ENCODE measurements at regions not wholly inside any gene's neighbourhood (a gene's known extent, or its start where the extent isn't known, plus 50 kb on each side); places are given as distances from the start of the nearest gene placed in this dataset.
"Not testable (repeated sequence)": the region's sequence is repeated elsewhere in the genome, so short reads cannot be mapped to it uniquely, and the experiment has no call there.

GRCh38 chr11:50220651-50221050, 188.0 kb downstream of the OR4C45 start:
- H3K9ac ChIP-seq (ENCODE audit: low read length in 5 of 5) = no peak overlapping the region
- H3K9me3 ChIP-seq (ENCODE audit: control insufficient read depth in 5 of 5, low read length in 5 of 5) = no peaks in the 10 kb centered on the region

GRCh38 chr11:50238368-50238767, 205.7 kb downstream of the OR4C45 start:
- H3K4me3 ChIP-seq (ENCODE audit: low read depth in 1 of 5, low read length in 5 of 5); H3K9ac ChIP-seq (ENCODE audit: low read length in 5 of 5); H3K27ac ChIP-seq (ENCODE audit: low read depth, low read length); H3K9me3 ChIP-seq (ENCODE audit: control insufficient read depth in 5 of 5, low read length in 5 of 5); H3K27me3 ChIP-seq (ENCODE audit: control insufficient read depth in 5 of 5, insufficient read depth in 4 of 5, low read length in 5 of 5); H3K36me3 ChIP-seq (ENCODE audit: control insufficient read depth in 5 of 5, insufficient read depth in 5 of 5, low read length in 5 of 5); H3K4me1 ChIP-seq (ENCODE audit: control insufficient read depth in 5 of 5, insufficient read depth in 5 of 5, low read length in 5 of 5): not testable (repeated sequence)

More at GRCh38 chr11:50220651-50221050, 188.0 kb downstream of the OR4C45 start:
- Histone ChIP-seq H3K4me3 (ENCODE audit: low read depth in 1 of 5, low read length in 5 of 5) (no peak overlapping the region), H3K27ac (ENCODE audit: low read depth, low read length) (no peak overlapping the region), H3K27me3 (ENCODE audit: control insufficient read depth in 5 of 5, insufficient read depth in 4 of 5, low read length in 5 of 5) (no peaks in the 10 kb centered on the region), H3K4me1 (ENCODE audit: control insufficient read depth in 5 of 5, insufficient read depth in 5 of 5, low read length in 5 of 5) (no peaks in the 10 kb centered on the region), H3K36me3 (ENCODE audit: control insufficient read depth in 5 of 5, insufficient read depth in 5 of 5, low read length in 5 of 5) (no peaks in the 10 kb centered on the region)

GRCh38 chr11:50246183-50246582, 213.5 kb downstream of the OR4C45 start:
- Histone ChIP-seq H3K36me3 (ENCODE audit: control insufficient read depth in 5 of 5, insufficient read depth in 5 of 5, low read length in 5 of 5) (no peaks in the 10 kb centered on the region), H3K4me1 (ENCODE audit: control insufficient read depth in 5 of 5, insufficient read depth in 5 of 5, low read length in 5 of 5) (no peaks in the 10 kb centered on the region), H3K27ac (ENCODE audit: low read depth, low read length) (no peak overlapping the region), H3K4me3 (ENCODE audit: low read depth in 1 of 5, low read length in 5 of 5) (no peak overlapping the region), H3K9ac (ENCODE audit: low read length in 5 of 5) (no peak overlapping the region), H3K27me3 (ENCODE audit: control insufficient read depth in 5 of 5, insufficient read depth in 4 of 5, low read length in 5 of 5) (no peaks in the 10 kb centered on the region), H3K9me3 (ENCODE audit: control insufficient read depth in 5 of 5, low read length in 5 of 5) (no peaks in the 10 kb centered on the region)

GRCh38 chr11:50246699-50247098, 214.0 kb downstream of the OR4C45 start:
- no peaks in the 10 kb centered on the region for H3K9me3 ChIP-seq (ENCODE audit: control insufficient read depth in 5 of 5, low read length in 5 of 5)
- no peak overlapping the region for H3K4me3 ChIP-seq (ENCODE audit: low read depth in 1 of 5, low read length in 5 of 5)
- no peak overlapping the region for H3K9ac ChIP-seq (ENCODE audit: low read length in 5 of 5)
- H3K4me1 ChIP-seq (ENCODE audit: control insufficient read depth in 5 of 5, insufficient read depth in 5 of 5, low read length in 5 of 5) = no peaks in the 10 kb centered on the region
- no peaks in the 10 kb centered on the region for H3K36me3 ChIP-seq (ENCODE audit: control insufficient read depth in 5 of 5, insufficient read depth in 5 of 5, low read length in 5 of 5)
- H3K27ac ChIP-seq (ENCODE audit: low read depth, low read length) = no peak overlapping the region
- H3K27me3 ChIP-seq (ENCODE audit: control insufficient read depth in 5 of 5, insufficient read depth in 4 of 5, low read length in 5 of 5) = no peaks in the 10 kb centered on the region

- no peak overlapping the region for H3K27ac ChIP-seq (ENCODE audit: low read depth, low read length)
- H3K4me1 ChIP-seq (ENCODE audit: control insufficient read depth in 5 of 5, insufficient read depth in 5 of 5, low read length in 5 of 5) = no peaks in the 10 kb centered on the region
- no peaks in the 10 kb centered on the region for H3K9me3 ChIP-seq (ENCODE audit: control insufficient read depth in 5 of 5, low read length in 5 of 5)
- H3K27me3 ChIP-seq (ENCODE audit: control insufficient read depth in 5 of 5, insufficient read depth in 4 of 5, low read length in 5 of 5) = no peaks in the 10 kb centered on the region
- no peaks in the 10 kb centered on the region for H3K36me3 ChIP-seq (ENCODE audit: control insufficient read depth in 5 of 5, insufficient read depth in 5 of 5, low read length in 5 of 5)
- no peak overlapping the region for H3K4me3 ChIP-seq (ENCODE audit: low read depth in 1 of 5, low read length in 5 of 5)
- H3K9ac ChIP-seq (ENCODE audit: low read length in 5 of 5) = no peak overlapping the region
Measured at GRCh38 chr11:50247309-50247874, 214.7 kb downstream of the OR4C45 start.

- no peak overlapping the region for H3K27ac ChIP-seq (ENCODE audit: low read depth, low read length)
- no peaks in the 10 kb centered on the region for H3K36me3 ChIP-seq (ENCODE audit: control insufficient read depth in 5 of 5, insufficient read depth in 5 of 5, low read length in 5 of 5)
- H3K27me3 ChIP-seq (ENCODE audit: control insufficient read depth in 5 of 5, insufficient read depth in 4 of 5, low read length in 5 of 5) = no peaks in the 10 kb centered on the region
- peaks cover 0 to 4% (median 0%) of the 10 kb centered on the region in 5 donors for H3K9me3 ChIP-seq (ENCODE audit: control insufficient read depth in 5 of 5, low read length in 5 of 5)
- H3K4me3 ChIP-seq (ENCODE audit: low read depth in 1 of 5, low read length in 5 of 5) = no peak overlapping the region
- H3K4me1 ChIP-seq (ENCODE audit: control insufficient read depth in 5 of 5, insufficient read depth in 5 of 5, low read length in 5 of 5) = peaks cover 0 to 6% (median 0%) of the 10 kb centered on the region in 5 donors
- H3K9ac ChIP-seq (ENCODE audit: low read length in 5 of 5) = no peak overlapping the region
Measured at GRCh38 chr11:50267851-50268250, 235.2 kb downstream of the OR4C45 start.

- Histone ChIP-seq H3K27ac (ENCODE audit: low read depth, low read length) (no peak overlapping the region), H3K9ac (ENCODE audit: low read length in 5 of 5) (no peak overlapping the region), H3K9me3 (ENCODE audit: control insufficient read depth in 5 of 5, low read length in 5 of 5) (peaks cover 0 to 10% (median 7%) of the 10 kb centered on the region in 5 donors), H3K4me3 (ENCODE audit: low read depth in 1 of 5, low read length in 5 of 5) (no peak overlapping the region), H3K4me1 (ENCODE audit: control insufficient read depth in 5 of 5, insufficient read depth in 5 of 5, low read length in 5 of 5) (no peaks in the 10 kb centered on the region), H3K36me3 (ENCODE audit: control insufficient read depth in 5 of 5, insufficient read depth in 5 of 5, low read length in 5 of 5) (no peaks in the 10 kb centered on the region), H3K27me3 (ENCODE audit: control insufficient read depth in 5 of 5, insufficient read depth in 4 of 5, low read length in 5 of 5) (no peaks in the 10 kb centered on the region)
Measured at GRCh38 chr11:50275133-50275532, 242.5 kb downstream of the OR4C45 start.

GRCh38 chr11:50278756-50279155, 246.1 kb downstream of the OR4C45 start:
- peaks cover 0 to 11% (median 10%) of the 10 kb centered on the region in 5 donors for H3K9me3 ChIP-seq (ENCODE audit: control insufficient read depth in 5 of 5, low read length in 5 of 5)
- H3K9ac ChIP-seq (ENCODE audit: low read length in 5 of 5) = no peak overlapping the region
- H3K27ac ChIP-seq (ENCODE audit: low read depth, low read length) = no peak overlapping the region

GRCh38 chr11:50298182-50298988, 265.7 kb downstream of the OR4C45 start:
- Histone ChIP-seq H3K27me3 (ENCODE audit: control insufficient read depth in 5 of 5, insufficient read depth in 4 of 5, low read length in 5 of 5) (no peaks in the 10 kb centered on the region), H3K27ac (ENCODE audit: low read depth, low read length) (no peak overlapping the region), H3K36me3 (ENCODE audit: control insufficient read depth in 5 of 5, insufficient read depth in 5 of 5, low read length in 5 of 5) (no peaks in the 10 kb centered on the region), H3K4me3 (ENCODE audit: low read depth in 1 of 5, low read length in 5 of 5) (no peak overlapping the region), H3K9me3 (ENCODE audit: control insufficient read depth in 5 of 5, low read length in 5 of 5) (peaks cover 0 to 17% (median 9%) of the 10 kb centered on the region in 5 donors), H3K4me1 (ENCODE audit: control insufficient read depth in 5 of 5, insufficient read depth in 5 of 5, low read length in 5 of 5) (no peaks in the 10 kb centered on the region), H3K9ac (ENCODE audit: low read length in 5 of 5) (no peak overlapping the region)

More at GRCh38 chr11:50278756-50279155, 246.1 kb downstream of the OR4C45 start:
- no peaks in the 10 kb centered on the region for H3K27me3 ChIP-seq (ENCODE audit: control insufficient read depth in 5 of 5, insufficient read depth in 4 of 5, low read length in 5 of 5)
- no peak overlapping the region for H3K4me3 ChIP-seq (ENCODE audit: low read depth in 1 of 5, low read length in 5 of 5)
- no peaks in the 10 kb centered on the region for H3K36me3 ChIP-seq (ENCODE audit: control insufficient read depth in 5 of 5, insufficient read depth in 5 of 5, low read length in 5 of 5)
- no peaks in the 10 kb centered on the region for H3K4me1 ChIP-seq (ENCODE audit: control insufficient read depth in 5 of 5, insufficient read depth in 5 of 5, low read length in 5 of 5)

- not testable (repeated sequence) for H3K27me3 ChIP-seq (ENCODE audit: control insufficient read depth in 5 of 5, insufficient read depth in 4 of 5, low read length in 5 of 5); H3K4me1 ChIP-seq (ENCODE audit: control insufficient read depth in 5 of 5, insufficient read depth in 5 of 5, low read length in 5 of 5); H3K27ac ChIP-seq (ENCODE audit: low read depth, low read length); H3K9ac ChIP-seq (ENCODE audit: low read length in 5 of 5); H3K4me3 ChIP-seq (ENCODE audit: low read depth in 1 of 5, low read length in 5 of 5); H3K36me3 ChIP-seq (ENCODE audit: control insufficient read depth in 5 of 5, insufficient read depth in 5 of 5, low read length in 5 of 5)
- peaks cover 0 to 19% (median 15%) of the 10 kb centered on the region in 5 donors for H3K9me3 ChIP-seq (ENCODE audit: control insufficient read depth in 5 of 5, low read length in 5 of 5)
Measured at GRCh38 chr11:50330723-50331122, 298.0 kb downstream of the OR4C45 start.

Measured in subcutaneous abdominal adipose tissue (tissue), 5 donors.